HCT116 (cell line): ENCODE measurements at regions not wholly inside any gene's neighbourhood (a gene's known extent, or its start where the extent isn't known, plus 50 kb on each side); places are given as distances from the start of the nearest gene placed in this dataset.

Experiments
- ATAC-seq: fragments of 200-7000 bp; cut with Tn5 transposase; 2 replicates; pipeline ENCODE4 v1.9.1; 2020; ENCODE audit warnings: mild to moderate bottlenecking, moderate library complexity
- BruUV-seq: library from RNA; stranded (reverse); fragments of 400-500 nt; replicated peaks from 2 replicates; lab custom pipeline; 2021; lab: Mats Ljungman, UMichigan
- CTCF ChIA-PET: fragments of 300-600 bp; sonication (Branson Sonifier 250); formaldehyde crosslinking; loops from one replicate; lab custom pipeline; 2021; ENCODE audit warnings: antibody characterized with exemption; lab: Charles Lee
- POLR2A ChIA-PET: fragments of 300-600, 350-600 bp; sonication (Branson Sonifier 250); formaldehyde crosslinking; loops from one replicate; lab custom pipeline; 2021; ENCODE audit warnings: antibody characterized with exemption; lab: Charles Lee
- RAD21 ChIA-PET, 2 experiments: fragments of 300-600 bp; sonication (Branson Sonifier 250); formaldehyde crosslinking; loops; one replicate each; lab custom pipeline; 2023; ENCODE audit warnings: low total read pairs in 2 of 2; ENCODE audit not compliant: uncharacterized antibody in 2 of 2, unreplicated experiment in 2 of 2, low non-redundant PET in 1 of 2; lab: Charles Lee
- DNase-seq: peaks from one replicate; pipeline ENCODE4 v3.0.0-alpha.2; 2010; ENCODE audit warnings: low read depth, low spot score
- H2AFZ ChIP-seq: fragments of 200-600 bp; shearing (Covaris generic), sonication (generic); 2 replicates; pipeline ENCODE4 v1.6.1; 2017; ENCODE audit warnings: low read depth, mixed run types, mixed read lengths, antibody characterized with exemption, low read length; ENCODE audit not compliant: poor library complexity, severe bottlenecking
- H3K27ac ChIP-seq: 2 replicates; pipeline ENCODE4 v1.5.1; 2012; ENCODE audit warnings: low read depth, low read length
- H3K27me3 ChIP-seq: fragments of 200-600 bp; sonication (generic); 2 replicates; pipeline ENCODE4 v1.6.1; 2016; ENCODE audit warnings: mixed run types, low read length, mixed read lengths; ENCODE audit not compliant: insufficient read depth
- H3K36me3 ChIP-seq, 2 experiments: fragments of 200-500 bp in 1 of 2; fragments of 200-600 bp in 1 of 2; sonication (Bioruptor generic) in 1 of 2; sonication (generic) in 1 of 2; 2 replicates each; pipeline versions ENCODE4 v1.5.1 to v1.6.1; 2014 to 2016; ENCODE audit warnings: low read length in 2 of 2, inconsistent platforms in 1 of 2, mixed read lengths in 1 of 2, mixed run types in 1 of 2; ENCODE audit not compliant: insufficient read depth in 2 of 2, control insufficient read depth in 1 of 2
- H3K4me1 ChIP-seq, 2 experiments: fragments of 200-600 bp in 1 of 2; sonication (generic) in 1 of 2; 2 replicates each; pipeline versions ENCODE4 v1.5.1 to v1.6.1; 2012 to 2017; ENCODE audit warnings: low read length in 2 of 2, inconsistent platforms in 1 of 2, mild to moderate bottlenecking in 1 of 2, mixed read lengths in 1 of 2, mixed run types in 1 of 2, moderate library complexity in 1 of 2; ENCODE audit not compliant: insufficient read depth in 2 of 2, control insufficient read depth in 1 of 2
- H3K4me2 ChIP-seq: fragments of 200-600 bp; sonication (generic); 2 replicates; pipeline ENCODE4 v1.6.1; 2017; ENCODE audit warnings: mixed run types, low read length, mixed read lengths
- H3K4me3 ChIP-seq, 2 experiments: fragments of 200-600 bp in 1 of 2; sonication (generic) in 1 of 2; replicated peaks in 1 of 2; 2 replicates each; pipeline ENCODE4 v1.5.1; 2011 to 2016; ENCODE audit warnings: low read length in 2 of 2, control low read depth in 1 of 2, low read depth in 1 of 2, mild to moderate bottlenecking in 1 of 2, mixed read lengths in 1 of 2, mixed run types in 1 of 2
- H3K79me2 ChIP-seq: fragments of 200-600 bp; sonication (generic); 2 replicates; pipeline ENCODE4 v1.6.1; 2017; ENCODE audit warnings: mild to moderate bottlenecking, mixed run types, low read length, moderate library complexity, mixed read lengths; ENCODE audit not compliant: insufficient read depth
- H3K9ac ChIP-seq: fragments of 200-600 bp; sonication (generic); 2 replicates; pipeline ENCODE4 v1.6.1; 2016; ENCODE audit warnings: low read length, mixed read lengths
- H3K9me2 ChIP-seq: fragments of 200-600 bp; sonication (generic), shearing (Covaris generic); 2 replicates; pipeline ENCODE4 v1.6.1; 2017; ENCODE audit warnings: mixed run types, mild to moderate bottlenecking, moderate library complexity; ENCODE audit not compliant: insufficient read depth
- H3K9me3 ChIP-seq, 2 experiments: fragments of 200-500 bp in 1 of 2; fragments of 200-600 bp in 1 of 2; sonication (Bioruptor generic) in 1 of 2; sonication (generic) in 1 of 2; 2 replicates each; pipeline ENCODE4 v1.6.1; 2014 to 2017; ENCODE audit warnings: low read length in 2 of 2, mixed read lengths in 2 of 2, inconsistent platforms in 1 of 2, low read depth in 1 of 2, mild to moderate bottlenecking in 1 of 2, mixed run types in 1 of 2, moderate library complexity in 1 of 2; ENCODE audit not compliant: control insufficient read depth in 1 of 2, insufficient read depth in 1 of 2
- H4K20me1 ChIP-seq: fragments of 200-600 bp; sonication (generic), shearing (Covaris generic); 2 replicates; pipeline ENCODE4 v1.6.1; 2017; ENCODE audit warnings: mixed run types, mild to moderate bottlenecking, moderate library complexity; ENCODE audit not compliant: insufficient read depth
- EZH2 ChIP-seq: fragments of 200-600 bp; sonication (generic); IDR thresholded peaks from 2 replicates; pipeline ENCODE4 v1.6.1; 2017; ENCODE audit warnings: antibody characterized with exemption, mixed run types
- MAX ChIP-seq: IDR thresholded peaks from 2 replicates; pipeline ENCODE4 v1.6.1; 2012
- SRF ChIP-seq: IDR thresholded peaks from 2 replicates; pipeline ENCODE4 v1.6.1; 2012; ENCODE audit warnings: low read depth
- TCF7L2 ChIP-seq: IDR thresholded peaks from 2 replicates; pipeline ENCODE4 v1.7.0; 2011; ENCODE audit warnings: borderline replicate concordance, inconsistent platforms; ENCODE audit not compliant: insufficient read depth, insufficient read length; ENCODE audit errors: extremely low read depth
- ZBTB33 ChIP-seq: IDR thresholded peaks from 2 replicates; pipeline ENCODE4 v1.6.1; 2011; ENCODE audit warnings: mild to moderate bottlenecking, low read length, moderate library complexity; ENCODE audit not compliant: insufficient replicate concordance; ENCODE audit errors: extremely low read depth
- intact Hi-C: fragments of 100-400 bp; cut with micrococcal nuclease; formaldehyde crosslinking; loops from 2 replicates; pipeline ENCODE4 v1.10.0; 2022

GRCh38 chr18:78818961-78819360, 160.7 kb upstream of the SALL3 start:
- no peak overlapping the region for H3K4me2 ChIP-seq
- H2AFZ ChIP-seq, result no peak overlapping the region
- no peaks in the 10 kb centered on the region for H3K4me1 ChIP-seq
- no peaks in the 10 kb centered on the region for H3K79me2 ChIP-seq
- no peaks in the 10 kb centered on the region for H3K9me2 ChIP-seq
- intact Hi-C loops, result no loop called here
- TF ChIP-seq EZH2 (no peak), ZBTB33 (no peak)
- ChIA-PET CTCF (no interaction called here), RAD21 (no interaction called here), POLR2A (no interaction called here)
- H3K27ac ChIP-seq, result no peak overlapping the region
- no peaks in the 10 kb centered on the region for H3K36me3 ChIP-seq
- H3K9ac ChIP-seq, result no peak overlapping the region
- H4K20me1 ChIP-seq, result no peaks in the 10 kb centered on the region
- no peak for DNase-seq
- H3K9me3 ChIP-seq, result no peaks in the 10 kb centered on the region
- no peak for ATAC-seq
- peaks cover 26% of the 10 kb centered on the region for H3K27me3 ChIP-seq
- no TSS peak for BruUV-seq
- H3K4me3 ChIP-seq, result no peak overlapping the region

- no peaks in the 10 kb centered on the region for H3K9me2 ChIP-seq
- ChIA-PET POLR2A (no interaction called here), RAD21 (no interaction called here), CTCF (no interaction called here)
- no peaks in the 10 kb centered on the region for H3K9me3 ChIP-seq
- BruUV-seq, result no TSS peak
- H3K36me3 ChIP-seq, result no peaks in the 10 kb centered on the region
- no peak for TF ChIP-seq TCF7L2
- TF ChIP-seq MAX, result no peak
- no peak for TF ChIP-seq SRF
- no peak overlapping the region for H2AFZ ChIP-seq
- H3K4me1 ChIP-seq, result no peaks in the 10 kb centered on the region
- H3K79me2 ChIP-seq, result no peaks in the 10 kb centered on the region
- peaks cover 32% of the 10 kb centered on the region; the same call in 1 of the 2 replicates for H3K27me3 ChIP-seq
- intact Hi-C loops, result no loop called here
- DNase-seq (no peak), ATAC-seq (no peak)
- H3K9ac ChIP-seq, result no peak overlapping the region
- H4K20me1 ChIP-seq, result no peaks in the 10 kb centered on the region
- no peak overlapping the region for H3K27ac ChIP-seq
- H3K4me2 ChIP-seq, result no peak overlapping the region
- H3K4me3 ChIP-seq, result no peak overlapping the region
These were observed 159.3 kb upstream of the SALL3 start for GRCh38 chr18:78820161-78820834.
